ENCODE measurements at regions not wholly inside any gene's neighbourhood (a gene's known extent, or its start where the extent isn't known, plus 50 kb on each side); places are given as distances from the start of the nearest gene placed in this dataset.
A peak's percentile ranks its signal among the peaks of the same experiment; 100 is the strongest.

DNA sequence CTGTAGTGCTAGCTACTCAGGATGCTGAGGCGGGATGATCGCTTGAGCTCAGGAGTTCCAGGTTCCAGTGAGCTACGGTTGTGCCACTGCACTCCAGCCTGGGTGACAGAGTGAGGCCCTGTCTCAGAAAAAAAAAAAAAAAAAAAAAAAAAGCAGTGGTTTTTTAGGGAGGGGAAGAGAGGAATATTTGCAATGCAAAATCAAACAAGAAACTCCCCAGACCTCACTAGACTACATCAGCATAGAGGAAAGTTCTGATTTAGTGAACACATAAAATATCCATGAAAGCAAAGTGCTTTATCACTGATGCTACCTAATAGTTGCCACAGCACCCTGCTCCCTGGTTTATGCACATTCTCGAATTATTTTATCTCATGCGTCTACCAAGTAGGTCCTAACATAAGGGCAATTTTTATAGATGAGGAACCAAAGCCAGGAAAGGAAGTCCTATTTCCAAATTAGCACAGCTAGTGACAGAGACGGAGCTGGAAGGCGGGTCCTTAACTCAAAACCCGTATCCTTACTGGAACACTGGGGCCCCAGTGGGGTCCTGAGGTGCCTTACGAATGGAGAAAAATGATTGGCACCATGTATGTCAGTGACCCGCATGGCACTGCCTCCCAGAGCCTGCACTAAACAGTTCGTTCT is 50.7 kb upstream of the GPR157 start:
- Histone ChIP-seq H3K9ac (no peak overlapping the region), H3K27ac (no peak overlapping the region), H3K79me2 (peaks cover 6% of the 10 kb centered on the region), H3K4me3 (ENCODE audit: low read depth, low read length) (no peak overlapping the region), H3K4me2 (ENCODE audit: low read length) (no peak overlapping the region), H3K27me3 (ENCODE audit: control insufficient read depth, insufficient read depth, low read length) (no peaks in the 10 kb centered on the region), H3K4me1 (no peaks in the 10 kb centered on the region), H2AFZ (no peak overlapping the region), H3K9me3 (ENCODE audit: control insufficient read depth, low read length) (no peaks in the 10 kb centered on the region), H3K36me3 (ENCODE audit: control insufficient read depth, insufficient read depth, low read length) (no peaks in the 10 kb centered on the region)
- no peak for TF ChIP-seq CTCF (IDR thresholded peaks at IDR 0.05)

GRCh38 chr1:9180111-9180819 is 51.4 kb upstream of the GPR157 start:
- Histone ChIP-seq H3K4me2 (ENCODE audit: low read length) (no peak overlapping the region), H2AFZ (no peak overlapping the region), H3K27me3 (ENCODE audit: control insufficient read depth, insufficient read depth, low read length) (no peaks in the 10 kb centered on the region), H3K9me3 (ENCODE audit: control insufficient read depth, low read length) (no peaks in the 10 kb centered on the region), H3K9ac (no peak overlapping the region), H3K4me1 (no peaks in the 10 kb centered on the region), H3K4me3 (ENCODE audit: low read depth, low read length) (no peak overlapping the region), H3K79me2 (peaks cover 5% of the 10 kb centered on the region), H3K27ac (no peak overlapping the region), H3K36me3 (ENCODE audit: control insufficient read depth, insufficient read depth, low read length) (no peaks in the 10 kb centered on the region)
- TF ChIP-seq CTCF (IDR thresholded peaks at IDR 0.05) = no peak

- TF ChIP-seq CTCF (IDR thresholded peaks at IDR 0.05) = peak; percentile 79
- no peaks in the 10 kb centered on the region for H3K9me3 ChIP-seq (ENCODE audit: control insufficient read depth, low read length)
- no peak overlapping the region for H3K27ac ChIP-seq
- no peak overlapping the region for H3K9ac ChIP-seq
- H3K4me2 ChIP-seq (ENCODE audit: low read length) = peak overlapping the region; percentile 96
- H3K36me3 ChIP-seq (ENCODE audit: control insufficient read depth, insufficient read depth, low read length) = no peaks in the 10 kb centered on the region
- H3K79me2 ChIP-seq = peaks cover 4% of the 10 kb centered on the region
- H3K27me3 ChIP-seq (ENCODE audit: control insufficient read depth, insufficient read depth, low read length) = no peaks in the 10 kb centered on the region
- peak overlapping the region; percentile 68 for H3K4me3 ChIP-seq (ENCODE audit: low read depth, low read length)
- H2AFZ ChIP-seq = peak overlapping the region; percentile 88
- no peaks in the 10 kb centered on the region for H3K4me1 ChIP-seq
Measured at GRCh38 chr1:9181176-9181906, 52.4 kb upstream of the GPR157 start.

DNA sequence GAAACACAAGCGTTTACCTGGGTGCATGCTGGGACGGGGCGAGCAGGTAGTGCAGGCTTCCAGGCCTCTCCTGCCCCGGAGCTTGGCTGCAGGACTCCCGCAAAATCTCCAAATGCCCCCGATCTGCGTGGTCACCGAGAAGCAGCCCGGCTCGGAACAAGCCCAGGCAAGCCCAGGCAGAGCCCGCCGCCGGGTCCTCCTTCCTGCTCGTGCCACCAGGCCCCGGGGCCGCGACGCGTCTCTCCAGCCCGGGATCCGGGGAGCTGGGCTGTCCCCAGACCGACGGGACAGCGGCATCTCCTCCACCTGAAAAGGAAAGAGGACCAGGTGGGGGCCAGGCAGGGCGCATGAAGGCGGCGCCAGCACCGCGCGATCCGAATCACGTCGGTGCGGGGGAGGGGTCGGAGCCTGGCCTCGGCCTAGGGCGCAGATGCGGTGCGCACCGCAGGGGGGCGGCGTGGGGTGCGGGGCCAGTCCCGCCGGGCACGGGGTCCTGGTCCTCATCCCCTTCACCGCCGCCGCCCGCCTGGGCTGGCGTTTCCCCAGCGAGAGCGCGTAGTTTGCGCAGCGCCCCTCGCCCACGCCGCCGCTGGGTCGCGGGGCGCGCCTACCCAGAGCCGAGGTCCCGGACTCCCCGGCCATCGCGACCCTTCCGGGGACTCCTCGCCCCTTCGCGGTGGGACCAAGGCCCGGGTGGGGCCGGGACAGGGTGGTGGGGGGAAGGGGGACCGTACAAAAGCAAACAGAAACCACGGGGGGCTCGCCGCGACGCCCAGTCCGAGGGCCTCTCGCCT is 52.4 kb upstream of the H6PD start:
- Histone ChIP-seq H2AFZ (peak overlapping the region; percentile 88), H3K4me1 (no peaks in the 10 kb centered on the region), H3K79me2 (peaks cover 4% of the 10 kb centered on the region), H3K4me3 (ENCODE audit: low read depth, low read length) (peak overlapping the region; percentile 68), H3K27ac (no peak overlapping the region), H3K9me3 (ENCODE audit: control insufficient read depth, low read length) (no peaks in the 10 kb centered on the region), H3K9ac (no peak overlapping the region), H3K27me3 (ENCODE audit: control insufficient read depth, insufficient read depth, low read length) (no peaks in the 10 kb centered on the region), H3K36me3 (ENCODE audit: control insufficient read depth, insufficient read depth, low read length) (no peaks in the 10 kb centered on the region), H3K4me2 (ENCODE audit: low read length) (peak overlapping the region; percentile 96)
- no peak for TF ChIP-seq CTCF (IDR thresholded peaks at IDR 0.05)

Measured in parathyroid adenoma (tissue), 2 donors.